Erythroblast (primary cell): ENCODE measurements at regions not wholly inside any gene's neighbourhood (a gene's known extent, or its start where the extent isn't known, plus 50 kb on each side); places are given as distances from the start of the nearest gene placed in this dataset.
"Not testable (repeated sequence)": the region's sequence is repeated elsewhere in the genome, so short reads cannot be mapped to it uniquely, and the experiment has no call there.

Experiments
- GATA1 ChIP-seq: IDR thresholded peaks from 2 replicates; pipeline ENCODE4 v1.6.1; 2011; ENCODE audit warnings: low read depth, mild to moderate bottlenecking, control low read depth, low read length, moderate library complexity
- POLR2A ChIP-seq: IDR thresholded peaks from 2 replicates; pipeline ENCODE4 v1.6.1; 2011; ENCODE audit warnings: mild to moderate bottlenecking, low read length

GRCh38 chr12:124089181-124089914 lies 116.3 kb downstream of the ZNF664 start:
- TF ChIP-seq POLR2A, GATA1: not testable (repeated sequence)
